Glutamatergic neuron (in vitro differentiated cells): ENCODE measurements at regions not wholly inside any gene's neighbourhood (a gene's known extent, or its start where the extent isn't known, plus 50 kb on each side); places are given as distances from the start of the nearest gene placed in this dataset.

Source experiments
- DNase-seq: peaks from one replicate; pipeline ENCODE4 v3.0.0; 2022
- H3K27ac Mint-ChIP-seq: one replicate; pipeline ENCODE4 v1.8.0; 2020; ENCODE audit warnings: mild to moderate bottlenecking, mixed read lengths, inconsistent platforms; ENCODE audit not compliant: unreplicated experiment
- H3K27me3 Mint-ChIP-seq: one replicate; pipeline ENCODE4 v1.8.0; 2020; ENCODE audit warnings: mild to moderate bottlenecking, moderate library complexity, mixed read lengths, inconsistent platforms; ENCODE audit not compliant: unreplicated experiment
- H3K36me3 Mint-ChIP-seq: one replicate; pipeline ENCODE4 v1.8.0; 2020; ENCODE audit warnings: mild to moderate bottlenecking, mixed read lengths, inconsistent platforms; ENCODE audit not compliant: unreplicated experiment
- H3K4me1 Mint-ChIP-seq: one replicate; pipeline ENCODE4 v1.8.0; 2020; ENCODE audit warnings: mild to moderate bottlenecking, low read depth, mixed read lengths, inconsistent platforms; ENCODE audit not compliant: unreplicated experiment
- H3K4me3 Mint-ChIP-seq: one replicate; pipeline ENCODE4 v1.8.0; 2020; ENCODE audit warnings: mild to moderate bottlenecking, mixed read lengths, inconsistent platforms; ENCODE audit not compliant: unreplicated experiment
- H3K9me3 Mint-ChIP-seq: one replicate; pipeline ENCODE4 v1.8.0; 2020; ENCODE audit warnings: mild to moderate bottlenecking, moderate library complexity, mixed read lengths, inconsistent platforms; ENCODE audit not compliant: unreplicated experiment
- CTCF ChIP-seq: fragments of 200-600 bp; sonication (generic); IDR thresholded peaks from one replicate; pipeline ENCODE4 v1.5.0; 2021; ENCODE audit not compliant: partially characterized antibody, unreplicated experiment

GRCh38 chr18:21949326-21950015, 208.9 kb downstream of the MIB1 start:
- no peak for TF ChIP-seq CTCF
- Mint-ChIP-seq H3K27me3 (peaks cover 4% of the 10 kb centered on the region), H3K9me3 (no peaks in the 10 kb centered on the region), H3K4me3 (no peak overlapping the region), H3K4me1 (peaks cover 8% of the 10 kb centered on the region), H3K36me3 (no peaks in the 10 kb centered on the region), H3K27ac (no peak overlapping the region)
- no peak for DNase-seq

GRCh38 chr18:21955757-21956652, 213.4 kb upstream of the GATA6 start:
- H3K4me1 Mint-ChIP-seq: no peaks in the 10 kb centered on the region
- H3K27ac Mint-ChIP-seq: no peak overlapping the region
- H3K9me3 Mint-ChIP-seq: no peaks in the 10 kb centered on the region
- no peak overlapping the region for H3K4me3 Mint-ChIP-seq
- DNase-seq: peak; percentile 93
- no peaks in the 10 kb centered on the region for H3K36me3 Mint-ChIP-seq
- peak; percentile 89 for TF ChIP-seq CTCF
- no peaks in the 10 kb centered on the region for H3K27me3 Mint-ChIP-seq

GRCh38 chr18:21958263-21958662, 211.1 kb upstream of the GATA6 start:
- Mint-ChIP-seq H3K4me3 (no peak overlapping the region), H3K27me3 (no peaks in the 10 kb centered on the region), H3K27ac (no peak overlapping the region)

GRCh38 chr18:21958707-21959450, 210.5 kb upstream of the GATA6 start:
- DNase-seq: no peak
- H3K27ac Mint-ChIP-seq: no peak overlapping the region
- H3K4me3 Mint-ChIP-seq: no peak overlapping the region
- H3K36me3 Mint-ChIP-seq: no peaks in the 10 kb centered on the region
- H3K27me3 Mint-ChIP-seq: no peaks in the 10 kb centered on the region
- no peaks in the 10 kb centered on the region for H3K9me3 Mint-ChIP-seq
- no peak for TF ChIP-seq CTCF
- no peaks in the 10 kb centered on the region for H3K4me1 Mint-ChIP-seq

More at GRCh38 chr18:21958263-21958662, 211.1 kb upstream of the GATA6 start:
- H3K4me1 Mint-ChIP-seq: no peaks in the 10 kb centered on the region
- H3K36me3 Mint-ChIP-seq: no peaks in the 10 kb centered on the region
- TF ChIP-seq CTCF: no peak
- DNase-seq: no peak
- H3K9me3 Mint-ChIP-seq: no peaks in the 10 kb centered on the region
